Vagina (tissue), 2 donors: ENCODE measurements at regions not wholly inside any gene's neighbourhood (a gene's known extent, or its start where the extent isn't known, plus 50 kb on each side); places are given as distances from the start of the nearest gene placed in this dataset.

ENCODE experiments used
- POLR2A ChIP-seq, 2 donors: fragments of 450-650 bp; IDR thresholded peaks; one replicate each; pipeline ENCODE4 v1.6.1; 2017; ENCODE audit warnings: antibody characterized with exemption in 2 of 2, mild to moderate bottlenecking in 2 of 2, moderate library complexity in 2 of 2
- TF ChIP-seq, protein P1 (sequence below), 3 experiments: fragments of 450-650 bp in 2 of 3; fragments of 200-600 bp in 1 of 3; sonication (generic) in 1 of 3; IDR thresholded peaks; one replicate each; pipeline ENCODE4 v1.5.1; 2017 to 2019; ENCODE audit warnings: antibody characterized with exemption in 3 of 3, mild to moderate bottlenecking in 2 of 3, moderate library complexity in 2 of 3

DNA sequence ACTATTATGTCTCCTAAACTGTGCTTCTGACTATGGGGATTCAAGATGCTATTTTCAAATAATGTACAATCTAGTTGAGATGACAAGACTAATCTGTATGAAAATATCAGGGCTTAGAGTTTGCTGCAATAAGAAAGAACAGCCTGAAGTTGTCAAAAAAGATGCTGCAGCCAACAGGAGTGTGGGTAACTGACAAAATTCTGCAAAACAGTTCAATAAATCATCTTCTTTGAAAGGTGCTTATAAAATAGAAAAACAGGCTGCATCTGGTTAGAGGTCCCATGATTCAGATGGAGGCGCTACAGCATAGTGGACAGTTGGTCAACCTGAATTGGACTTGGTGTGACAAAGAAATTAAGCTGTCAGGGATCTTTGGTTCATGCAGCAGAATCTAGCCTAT lies 511.0 kb downstream of the XPNPEP1 start:
- TF ChIP-seq, protein P1, sequence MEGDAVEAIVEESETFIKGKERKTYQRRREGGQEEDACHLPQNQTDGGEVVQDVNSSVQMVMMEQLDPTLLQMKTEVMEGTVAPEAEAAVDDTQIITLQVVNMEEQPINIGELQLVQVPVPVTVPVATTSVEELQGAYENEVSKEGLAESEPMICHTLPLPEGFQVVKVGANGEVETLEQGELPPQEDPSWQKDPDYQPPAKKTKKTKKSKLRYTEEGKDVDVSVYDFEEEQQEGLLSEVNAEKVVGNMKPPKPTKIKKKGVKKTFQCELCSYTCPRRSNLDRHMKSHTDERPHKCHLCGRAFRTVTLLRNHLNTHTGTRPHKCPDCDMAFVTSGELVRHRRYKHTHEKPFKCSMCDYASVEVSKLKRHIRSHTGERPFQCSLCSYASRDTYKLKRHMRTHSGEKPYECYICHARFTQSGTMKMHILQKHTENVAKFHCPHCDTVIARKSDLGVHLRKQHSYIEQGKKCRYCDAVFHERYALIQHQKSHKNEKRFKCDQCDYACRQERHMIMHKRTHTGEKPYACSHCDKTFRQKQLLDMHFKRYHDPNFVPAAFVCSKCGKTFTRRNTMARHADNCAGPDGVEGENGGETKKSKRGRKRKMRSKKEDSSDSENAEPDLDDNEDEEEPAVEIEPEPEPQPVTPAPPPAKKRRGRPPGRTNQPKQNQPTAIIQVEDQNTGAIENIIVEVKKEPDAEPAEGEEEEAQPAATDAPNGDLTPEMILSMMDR (IDR thresholded peaks at IDR 0.05) = no peak
- TF ChIP-seq POLR2A (IDR thresholded peaks at IDR 0.05) = no peak
